Breast epithelium (tissue), 3 donors: ENCODE measurements at regions not wholly inside any gene's neighbourhood (a gene's known extent, or its start where the extent isn't known, plus 50 kb on each side); places are given as distances from the start of the nearest gene placed in this dataset.

Experiments used
- CTCF ChIP-seq, 3 donors: fragments of 450-650 bp; IDR thresholded peaks; one replicate each; pipeline ENCODE4 v1.5.1; 2016 to 2017; ENCODE audit warnings: antibody characterized with exemption in 3 of 3, mild to moderate bottlenecking in 3 of 3, moderate library complexity in 3 of 3
- POLR2A ChIP-seq: fragments of 450-650 bp; IDR thresholded peaks from one replicate; pipeline ENCODE4 v1.6.1; 2016; ENCODE audit warnings: antibody characterized with exemption, mild to moderate bottlenecking, moderate library complexity

DNA sequence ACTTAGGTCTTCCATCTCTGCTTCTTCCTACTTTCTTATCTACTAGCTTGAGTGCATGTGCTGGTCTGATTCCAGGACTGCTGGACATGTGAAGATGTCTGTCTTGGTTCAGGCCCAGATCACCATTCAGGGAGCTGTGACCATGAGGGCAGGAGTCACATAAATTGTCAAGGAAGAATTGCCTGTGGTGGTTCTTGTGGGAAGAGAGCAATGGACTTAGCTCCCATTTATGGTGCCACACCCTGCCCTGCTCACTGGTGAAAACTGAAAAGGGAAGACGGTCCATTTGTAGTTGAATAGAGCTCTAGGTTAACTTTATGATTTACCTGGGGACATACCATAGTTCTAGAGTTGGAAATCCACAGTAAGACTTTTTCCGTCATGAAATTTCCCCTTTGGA lies 244.3 kb upstream of the ZNF608 start:
- TF ChIP-seq CTCF (IDR thresholded peaks at IDR 0.05) (no peak), POLR2A (no peak)
